Central memory CD8-positive, alpha-beta T cell (primary cell): ENCODE measurements at regions not wholly inside any gene's neighbourhood (a gene's known extent, or its start where the extent isn't known, plus 50 kb on each side); places are given as distances from the start of the nearest gene placed in this dataset.

Source experiments
- ATAC-seq: fragments of 150-1000 bp; cut with Tn5 transposase; replicated peaks from 2 replicates; pipeline ENCODE4 v1.10.0; 2022; ENCODE audit warnings: mild to moderate bottlenecking, moderate FRiP score, moderate number of reproducible peaks; ENCODE audit not compliant: poor library complexity, severe bottlenecking; ENCODE audit errors: extremely low read depth
- DNase-seq, 2 donors: peaks; one replicate each; pipeline ENCODE4 v3.0.0; 2021; ENCODE audit warnings: low spot score in 2 of 2
- H3K27ac Mint-ChIP-seq: one replicate; pipeline ENCODE4 v1.8.0; 2022; ENCODE audit warnings: low read depth, mild to moderate bottlenecking, moderate library complexity, mixed read lengths
- H3K27me3 Mint-ChIP-seq: one replicate; pipeline ENCODE4 v1.8.0; 2022; ENCODE audit warnings: mixed read lengths
- H3K36me3 Mint-ChIP-seq: one replicate; pipeline ENCODE4 v1.8.0; 2022; ENCODE audit warnings: mild to moderate bottlenecking, moderate library complexity, mixed read lengths; ENCODE audit not compliant: insufficient read depth
- H3K4me1 Mint-ChIP-seq: one replicate; pipeline ENCODE4 v1.8.0; 2022; ENCODE audit warnings: mixed read lengths
- H3K4me3 Mint-ChIP-seq: one replicate; pipeline ENCODE4 v1.8.0; 2022; ENCODE audit warnings: mild to moderate bottlenecking, moderate library complexity, mixed read lengths
- H3K9me3 Mint-ChIP-seq: one replicate; pipeline ENCODE4 v1.8.0; 2022; ENCODE audit warnings: mixed read lengths

DNA sequence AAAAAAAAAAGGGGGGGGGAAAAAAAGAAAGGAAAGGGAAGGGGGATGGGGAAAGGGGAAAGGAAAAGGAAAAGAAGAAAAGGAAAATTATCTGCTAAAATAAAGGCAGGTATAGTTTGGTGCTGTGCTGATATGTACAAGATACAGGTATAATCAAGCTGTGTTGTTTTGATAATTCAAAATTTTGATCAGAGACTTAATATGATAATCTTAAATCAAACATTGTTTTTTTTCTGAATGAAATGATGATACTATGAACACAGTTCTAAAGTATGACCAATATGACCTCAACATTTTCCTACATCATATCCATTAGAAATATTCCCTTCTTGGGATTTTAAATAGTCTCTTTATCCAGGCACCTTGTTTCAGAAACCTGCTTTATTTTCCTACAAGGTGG is 115.6 kb upstream of the TRPM3 start:
- no peaks in the 10 kb centered on the region for H3K9me3 Mint-ChIP-seq
- H3K27ac Mint-ChIP-seq = no peak overlapping the region

DNA sequence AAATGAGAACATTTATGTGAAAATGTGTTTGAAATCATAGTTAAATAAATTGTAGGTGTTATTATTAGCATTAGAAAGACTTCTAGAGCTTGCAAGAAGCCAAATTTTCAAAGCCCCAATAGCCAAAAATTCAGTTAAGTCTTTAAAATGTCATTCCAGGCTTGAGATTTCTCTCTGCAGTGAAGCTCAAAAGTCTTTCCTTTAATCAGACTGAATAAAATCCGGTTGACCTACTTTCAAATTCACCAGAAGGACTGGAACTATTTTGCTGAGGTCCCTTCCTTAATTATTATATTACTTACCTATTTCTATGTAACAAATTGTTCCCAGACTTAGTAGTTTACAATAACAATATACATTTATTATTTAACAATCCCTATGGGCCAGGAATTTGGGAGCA is 112.2 kb upstream of the TRPM3 start:
- Mint-ChIP-seq H3K27ac (no peak overlapping the region), H3K27me3 (peaks cover 9% of the 10 kb centered on the region), H3K4me1 (no peaks in the 10 kb centered on the region), H3K4me3 (no peak overlapping the region), H3K9me3 (no peaks in the 10 kb centered on the region), H3K36me3 (no peaks in the 10 kb centered on the region)
- DNase-seq (no peak), ATAC-seq (no peak)

More for the DNA sequence above, 115.6 kb upstream of the TRPM3 start:
- H3K36me3 Mint-ChIP-seq = no peaks in the 10 kb centered on the region
- no peak for DNase-seq
- no peaks in the 10 kb centered on the region for H3K4me1 Mint-ChIP-seq
- H3K27me3 Mint-ChIP-seq = peaks cover 9% of the 10 kb centered on the region
- ATAC-seq = no peak
- no peak overlapping the region for H3K4me3 Mint-ChIP-seq

DNA sequence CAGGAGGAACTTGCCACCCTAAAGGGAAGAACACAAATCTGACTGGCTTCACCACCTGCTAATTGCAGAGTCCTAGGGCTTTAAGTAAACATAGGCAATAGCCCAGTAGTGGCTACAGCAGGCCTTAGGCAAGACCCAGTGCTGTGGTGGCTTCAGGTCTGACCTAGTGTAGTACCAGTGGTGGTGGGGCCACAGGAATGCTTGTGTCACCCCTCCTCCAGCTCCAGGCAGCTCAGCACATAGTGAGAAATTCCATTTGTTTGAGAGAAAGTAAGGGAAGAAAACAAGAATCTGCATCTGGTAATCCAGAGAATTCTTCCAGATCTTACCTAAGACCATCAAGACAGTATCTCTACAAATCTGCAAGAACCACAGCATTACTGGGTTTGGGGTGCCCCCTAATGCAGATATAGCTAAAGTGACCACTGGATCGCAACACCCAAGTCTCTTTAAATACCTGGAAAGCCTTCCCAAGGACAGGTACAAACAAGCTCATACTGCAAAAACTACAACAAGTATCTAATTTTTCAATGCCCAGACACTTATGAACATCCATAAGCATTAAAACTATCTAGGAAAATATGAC is 102.6 kb upstream of the TRPM3 start:
- Mint-ChIP-seq H3K27me3 (no peaks in the 10 kb centered on the region), H3K9me3 (no peaks in the 10 kb centered on the region), H3K36me3 (no peaks in the 10 kb centered on the region), H3K4me3 (no peak overlapping the region), H3K4me1 (no peaks in the 10 kb centered on the region), H3K27ac (no peak overlapping the region)
- ATAC-seq (no peak), DNase-seq (no peak)

DNA sequence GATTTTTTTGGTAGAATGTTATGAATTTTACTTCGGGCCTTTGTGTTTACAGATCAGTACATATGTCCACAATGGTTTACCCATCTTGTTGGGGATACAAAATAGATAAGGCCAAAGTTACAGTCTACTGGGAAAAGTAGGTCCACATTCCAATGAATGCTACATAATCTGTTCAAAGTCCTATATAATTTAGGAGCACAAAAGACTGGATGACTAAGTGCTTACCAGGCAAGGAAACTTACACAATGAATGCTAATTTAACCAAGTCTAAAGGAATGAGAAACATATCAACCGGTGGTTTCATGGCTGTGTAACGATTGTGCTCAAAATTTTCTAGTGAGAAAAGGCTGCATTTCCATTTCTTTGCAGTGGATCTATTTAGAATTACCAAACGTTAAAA is 97.4 kb upstream of the TRPM3 start:
- H3K27me3 Mint-ChIP-seq = no peaks in the 10 kb centered on the region
- no peaks in the 10 kb centered on the region for H3K4me1 Mint-ChIP-seq
- DNase-seq = no peak
- no peaks in the 10 kb centered on the region for H3K36me3 Mint-ChIP-seq
- H3K27ac Mint-ChIP-seq = no peak overlapping the region
- H3K4me3 Mint-ChIP-seq = no peak overlapping the region
- H3K9me3 Mint-ChIP-seq = no peaks in the 10 kb centered on the region
- ATAC-seq = no peak

DNA sequence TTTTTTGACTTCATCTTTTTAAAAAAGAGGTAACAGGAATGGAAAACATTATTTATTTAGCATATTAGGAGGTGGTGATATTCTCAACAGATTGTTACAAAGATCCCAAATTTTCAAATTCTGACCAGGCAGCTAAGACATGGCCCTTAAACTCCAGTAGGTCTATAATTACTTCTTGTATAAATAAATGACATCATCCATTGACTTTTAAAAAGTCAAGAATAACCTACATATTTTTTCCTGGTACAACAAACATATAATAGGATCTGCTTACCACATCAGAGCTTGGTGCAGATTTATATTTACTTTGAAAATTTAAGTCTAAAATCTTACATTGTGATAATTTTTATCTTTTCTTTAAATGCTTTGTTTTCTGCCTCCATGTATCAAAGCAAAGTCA is 92.2 kb upstream of the TRPM3 start:
- H3K4me1 Mint-ChIP-seq = no peaks in the 10 kb centered on the region
- peaks cover 2% of the 10 kb centered on the region for H3K36me3 Mint-ChIP-seq
- DNase-seq (no peak), ATAC-seq (no peak)
- no peak overlapping the region for H3K27ac Mint-ChIP-seq
- H3K27me3 Mint-ChIP-seq = no peaks in the 10 kb centered on the region
- no peak overlapping the region for H3K4me3 Mint-ChIP-seq
- peaks cover 6% of the 10 kb centered on the region for H3K9me3 Mint-ChIP-seq

DNA sequence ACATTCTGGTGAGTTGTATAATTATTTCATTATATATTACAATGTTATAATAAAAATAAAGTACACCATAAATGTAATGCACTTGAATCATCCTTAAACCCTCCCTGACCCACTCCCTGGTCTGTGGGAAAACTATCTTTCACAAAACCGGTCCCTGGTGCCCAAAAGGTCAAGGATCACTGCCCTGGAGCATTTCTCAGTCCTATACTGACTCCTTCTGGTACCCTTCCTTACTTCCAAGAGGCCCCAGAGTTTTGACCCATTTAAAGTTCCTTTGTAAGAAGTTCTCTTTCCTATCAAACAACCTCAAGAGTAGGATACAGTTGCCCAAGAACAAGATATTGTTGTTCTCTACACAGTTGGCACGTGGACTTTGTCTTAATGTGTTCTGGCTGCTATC is 88.9 kb upstream of the TRPM3 start:
- DNase-seq (no peak), ATAC-seq (no peak)
- H3K4me3 Mint-ChIP-seq = no peak overlapping the region
- H3K4me1 Mint-ChIP-seq = no peaks in the 10 kb centered on the region
- no peaks in the 10 kb centered on the region for H3K27me3 Mint-ChIP-seq
- peaks cover 2% of the 10 kb centered on the region for H3K36me3 Mint-ChIP-seq
- peaks cover 6% of the 10 kb centered on the region for H3K9me3 Mint-ChIP-seq
- H3K27ac Mint-ChIP-seq = no peak overlapping the region

DNA sequence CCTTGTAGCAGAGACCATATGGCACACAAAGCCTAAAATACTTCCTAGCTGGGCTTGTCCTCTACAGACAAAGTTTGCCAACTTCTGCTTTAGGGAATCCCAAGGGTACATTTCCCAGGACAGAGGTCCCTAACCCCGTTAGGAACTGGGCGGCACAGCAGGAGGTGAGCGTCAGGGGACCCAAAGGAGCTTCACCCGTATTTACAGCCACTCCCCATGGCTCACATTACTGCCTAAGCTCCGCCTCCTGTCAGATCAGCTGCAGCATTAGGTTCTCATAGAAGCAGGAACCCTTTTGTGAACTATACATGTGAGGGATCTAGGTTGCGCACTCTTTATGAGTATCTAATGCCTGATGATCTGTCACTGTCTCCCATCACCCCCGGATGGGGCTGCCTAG is 88.5 kb upstream of the TRPM3 start:
- no peak overlapping the region for H3K27ac Mint-ChIP-seq
- H3K4me3 Mint-ChIP-seq = no peak overlapping the region
- H3K9me3 Mint-ChIP-seq = peaks cover 6% of the 10 kb centered on the region
- H3K27me3 Mint-ChIP-seq = no peaks in the 10 kb centered on the region
- H3K36me3 Mint-ChIP-seq = peaks cover 2% of the 10 kb centered on the region
- DNase-seq (no peak), ATAC-seq (no peak)
- H3K4me1 Mint-ChIP-seq = no peaks in the 10 kb centered on the region

DNA sequence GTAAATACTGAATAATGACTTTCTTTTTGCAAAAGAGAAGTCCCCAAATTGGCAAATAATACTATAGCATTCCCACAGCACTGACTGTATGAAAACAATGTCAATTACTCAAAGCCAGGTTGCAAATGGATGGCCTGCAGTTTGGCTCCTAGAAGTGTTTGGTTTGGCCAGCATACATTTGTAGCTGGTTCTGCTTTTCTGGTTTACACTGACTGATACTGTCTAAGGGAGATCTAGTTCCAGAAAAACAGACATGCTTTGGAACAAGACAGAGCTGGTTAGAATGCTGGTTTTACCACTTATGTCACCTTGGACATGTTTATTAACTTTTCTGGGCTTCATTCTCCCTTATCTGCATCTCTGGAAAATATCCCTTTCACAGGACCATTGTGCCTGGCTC is 81.5 kb upstream of the TRPM3 start:
- no peaks in the 10 kb centered on the region for H3K36me3 Mint-ChIP-seq
- H3K4me1 Mint-ChIP-seq = no peaks in the 10 kb centered on the region
- no peak overlapping the region for H3K4me3 Mint-ChIP-seq
- ATAC-seq = no peak
- H3K9me3 Mint-ChIP-seq = peaks cover 6% of the 10 kb centered on the region
- no peak for DNase-seq
- H3K27ac Mint-ChIP-seq = no peak overlapping the region
- no peaks in the 10 kb centered on the region for H3K27me3 Mint-ChIP-seq

DNA sequence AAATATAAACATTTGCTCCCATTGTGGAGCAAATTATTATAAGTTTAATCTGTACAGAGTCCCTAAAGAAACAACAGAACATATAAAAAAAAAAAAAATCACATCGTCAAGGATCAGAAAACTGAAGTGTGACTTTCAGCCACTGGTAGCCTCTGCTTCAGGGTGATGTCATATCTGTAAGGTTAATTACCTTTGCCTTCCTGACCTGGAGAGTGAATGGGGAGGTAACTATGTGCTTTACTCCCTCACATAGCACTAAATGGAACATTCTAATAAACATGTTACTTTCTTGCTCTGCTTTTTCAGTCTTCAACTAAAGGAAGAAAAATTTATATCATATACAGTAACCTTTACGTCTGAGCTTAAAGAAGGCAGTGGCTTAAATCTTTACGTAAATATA is 70.3 kb upstream of the TRPM3 start:
- H3K4me1 Mint-ChIP-seq = no peaks in the 10 kb centered on the region
- DNase-seq = no peak
- H3K27me3 Mint-ChIP-seq = no peaks in the 10 kb centered on the region
- H3K4me3 Mint-ChIP-seq = no peak overlapping the region
- no peaks in the 10 kb centered on the region for H3K36me3 Mint-ChIP-seq
- peaks cover 10% of the 10 kb centered on the region for H3K9me3 Mint-ChIP-seq
- ATAC-seq = no peak
- H3K27ac Mint-ChIP-seq = no peak overlapping the region

DNA sequence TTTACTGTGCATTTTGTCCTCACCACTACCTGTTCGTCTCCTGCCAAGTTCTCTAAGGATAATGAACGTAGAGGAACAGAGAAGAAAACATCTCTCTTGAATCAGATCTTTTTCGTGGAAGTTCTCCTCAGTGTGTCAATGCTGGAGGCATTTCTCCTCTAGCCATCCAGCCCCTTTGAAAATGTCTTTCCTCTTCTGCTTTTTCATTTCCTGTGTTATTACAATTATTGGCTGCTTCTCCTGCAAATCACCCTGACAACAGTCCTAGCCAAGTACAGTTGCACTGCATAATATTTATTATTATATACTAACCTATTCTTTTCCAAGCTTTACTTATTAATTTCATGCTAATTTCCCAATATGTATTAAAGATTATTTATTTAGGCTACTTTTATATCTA is 61.8 kb upstream of the TRPM3 start:
- Mint-ChIP-seq H3K4me3 (no peak overlapping the region), H3K36me3 (no peaks in the 10 kb centered on the region), H3K4me1 (no peaks in the 10 kb centered on the region), H3K9me3 (no peaks in the 10 kb centered on the region), H3K27ac (no peak overlapping the region), H3K27me3 (peaks cover 8% of the 10 kb centered on the region)
- no peak for ATAC-seq
- DNase-seq = no peak

DNA sequence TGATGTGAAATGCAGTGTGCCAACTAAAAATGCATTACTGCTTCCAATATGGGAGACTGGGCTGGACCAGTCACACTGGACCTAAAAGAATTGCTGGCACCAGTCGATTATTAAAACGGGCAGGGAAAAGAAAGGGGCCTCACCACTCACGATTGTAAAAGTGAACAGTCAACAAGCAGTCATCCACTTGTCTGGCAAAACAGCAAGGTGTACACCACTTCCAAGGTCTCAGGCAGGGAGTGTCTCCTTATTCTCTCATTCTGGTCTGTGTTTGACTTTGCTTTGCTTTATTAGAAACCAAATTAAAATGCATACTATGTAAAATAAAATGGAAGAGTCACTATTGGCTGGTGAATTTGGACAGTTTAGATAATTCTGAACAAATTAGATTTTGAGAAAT is 57.8 kb upstream of the TRPM3 start:
- Mint-ChIP-seq H3K27ac (no peak overlapping the region), H3K4me3 (no peak overlapping the region), H3K36me3 (no peaks in the 10 kb centered on the region), H3K9me3 (peaks cover 5% of the 10 kb centered on the region), H3K4me1 (no peaks in the 10 kb centered on the region), H3K27me3 (peaks cover 8% of the 10 kb centered on the region)
- DNase-seq (no peak), ATAC-seq (no peak)

DNA sequence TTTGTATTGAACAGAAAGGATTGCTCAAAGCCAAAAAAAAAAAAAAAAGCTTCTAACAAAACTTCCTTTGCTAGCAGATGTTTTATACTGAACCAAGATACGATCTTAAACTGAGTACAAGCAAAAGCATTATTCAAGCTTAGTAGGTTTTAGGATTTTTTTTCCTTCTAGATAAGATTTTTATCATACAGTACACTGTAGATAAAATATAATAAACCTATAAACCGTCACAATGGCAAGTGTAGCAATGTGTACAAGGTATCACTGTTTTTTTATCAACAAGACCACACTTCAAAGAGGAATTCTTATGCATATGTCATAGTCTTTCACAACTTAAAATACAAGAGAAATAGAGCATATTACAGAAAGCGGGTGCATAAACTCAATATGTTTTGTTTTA is 56.5 kb upstream of the TRPM3 start:
- H3K4me1 Mint-ChIP-seq = no peaks in the 10 kb centered on the region
- no peak overlapping the region for H3K27ac Mint-ChIP-seq

DNA sequence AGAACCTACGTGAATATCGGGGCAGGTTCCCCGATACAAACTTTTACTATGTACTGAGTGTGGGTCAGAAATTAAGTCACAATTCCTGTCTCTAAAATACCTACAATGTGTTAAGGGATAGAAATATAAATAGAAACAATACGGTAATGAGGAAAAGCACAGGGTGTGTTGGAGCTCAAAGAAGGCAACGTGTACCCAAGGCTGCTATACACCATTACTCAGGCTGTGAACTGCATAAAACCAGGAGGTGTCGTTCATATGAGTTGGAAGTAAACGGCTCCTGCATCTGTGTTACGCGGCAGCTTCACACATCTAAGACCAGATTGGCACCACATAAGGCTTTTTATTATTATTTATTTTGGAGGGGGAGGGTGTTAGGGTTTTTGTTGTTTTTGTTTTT is 50.1 kb upstream of the TRPM3 start:
- H3K9me3 Mint-ChIP-seq = peaks cover 5% of the 10 kb centered on the region
- DNase-seq = no peak
- no peak overlapping the region for H3K4me3 Mint-ChIP-seq
- no peaks in the 10 kb centered on the region for H3K4me1 Mint-ChIP-seq
- no peak overlapping the region for H3K27ac Mint-ChIP-seq
- no peak for ATAC-seq
- H3K36me3 Mint-ChIP-seq = no peaks in the 10 kb centered on the region
- no peaks in the 10 kb centered on the region for H3K27me3 Mint-ChIP-seq

More for the DNA sequence above, 56.5 kb upstream of the TRPM3 start:
- no peak overlapping the region for H3K4me3 Mint-ChIP-seq
- no peak for DNase-seq
- peaks cover 8% of the 10 kb centered on the region for H3K27me3 Mint-ChIP-seq
- peaks cover 5% of the 10 kb centered on the region for H3K9me3 Mint-ChIP-seq
- no peaks in the 10 kb centered on the region for H3K36me3 Mint-ChIP-seq
- no peak for ATAC-seq
